D341Med (cell line): ENCODE measurements at regions not wholly inside any gene's neighbourhood (a gene's known extent, or its start where the extent isn't known, plus 50 kb on each side); places are given as distances from the start of the nearest gene placed in this dataset.
"Not testable (repeated sequence)": the region's sequence is repeated elsewhere in the genome, so short reads cannot be mapped to it uniquely, and the experiment has no call there.

Source experiments
- DNase-seq: peaks from one replicate; pipeline ENCODE4 v3.0.0; 2012; ENCODE audit warnings: low spot score

- no peak for DNase-seq
These were observed 57.0 kb downstream of the PCDH20 start for GRCh38 chr13:61358599-61358998.

- no peak for DNase-seq
These were observed 65.3 kb downstream of the PCDH20 start for GRCh38 chr13:61350341-61350740.

- DNase-seq: no peak
These were observed 76.5 kb downstream of the PCDH20 start for GRCh38 chr13:61339054-61339621.

GRCh38 chr13:61316647-61317046 is 99.0 kb downstream of the PCDH20 start:
- DNase-seq: peak; percentile 67

DNA sequence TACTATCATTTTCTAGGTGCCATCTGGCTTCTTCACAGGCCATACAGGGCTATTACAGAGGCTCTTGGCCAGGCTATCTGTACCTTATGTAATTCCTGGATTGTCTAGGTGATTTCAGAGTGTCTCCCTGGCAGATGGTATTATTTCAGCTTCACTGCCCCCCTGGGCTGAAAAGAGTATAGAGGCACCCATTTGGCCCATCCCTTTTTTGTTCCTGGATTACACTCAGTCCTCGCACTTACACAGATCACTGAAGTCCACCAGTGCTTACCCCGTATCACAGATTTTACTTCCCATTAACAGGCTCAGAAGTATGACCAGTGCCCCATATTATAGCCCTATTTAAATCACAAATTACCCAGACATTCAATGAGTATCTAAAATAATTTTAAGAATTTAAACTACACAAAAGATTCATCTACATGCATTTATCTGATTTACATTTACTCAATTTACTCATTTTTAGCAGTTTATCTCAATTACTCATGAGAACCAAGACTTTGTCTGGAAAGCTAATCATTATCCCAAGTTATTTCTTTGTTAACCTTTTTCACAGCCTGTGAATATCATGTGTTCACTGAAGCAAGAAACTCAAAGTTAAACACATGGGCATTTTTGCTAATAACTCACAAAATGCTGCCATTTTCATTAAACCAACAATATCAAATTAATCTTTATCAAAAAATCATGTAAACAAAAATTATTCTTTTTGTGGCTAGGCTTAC is 121.0 kb downstream of the PCDH20 start:
- peak; percentile 35 for DNase-seq

- DNase-seq: peak; percentile 70
These were observed 129.4 kb downstream of the PCDH20 start for GRCh38 chr13:61286148-61286745.

DNA sequence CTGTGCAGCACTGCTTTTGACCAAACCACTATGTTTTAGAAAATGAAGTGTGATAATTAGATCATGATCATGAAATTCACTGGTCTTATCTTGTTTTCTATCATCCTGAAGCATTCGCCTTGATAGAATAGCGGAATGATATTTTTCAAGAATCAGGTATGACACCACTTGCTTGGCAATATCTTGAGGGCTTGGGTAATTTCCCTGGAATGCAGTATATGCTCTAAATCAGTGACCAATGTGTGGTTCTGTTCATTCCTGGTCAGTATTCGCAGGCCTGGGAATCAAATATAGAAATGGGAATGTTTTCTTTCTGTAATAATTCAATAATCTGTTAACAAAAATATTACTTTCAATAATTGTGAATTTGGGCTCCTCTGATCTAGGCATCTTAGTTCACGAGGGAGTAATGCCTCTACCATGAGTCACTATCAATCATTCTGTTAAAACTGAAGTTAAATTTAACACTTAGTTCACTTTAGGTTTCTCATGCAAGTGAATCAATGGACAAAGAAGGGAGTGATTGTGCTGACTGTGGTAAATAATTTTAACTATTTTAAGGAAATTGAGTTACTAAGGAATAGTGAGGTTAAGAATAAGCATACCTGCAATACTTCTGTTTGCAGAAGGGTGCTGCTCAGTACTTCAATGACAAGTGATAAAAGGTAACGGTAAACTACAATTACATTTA is 137.9 kb downstream of the PCDH20 start:
- no peak for DNase-seq

GRCh38 chr13:61277088-61277487 is 138.6 kb downstream of the PCDH20 start:
- DNase-seq: no peak

GRCh38 chr13:61276401-61276800 is 139.2 kb downstream of the PCDH20 start:
- no peak for DNase-seq

GRCh38 chr13:61275736-61276135 is 139.9 kb downstream of the PCDH20 start:
- no peak for DNase-seq

GRCh38 chr13:61275251-61275650 is 140.4 kb downstream of the PCDH20 start:
- DNase-seq: no peak

DNA sequence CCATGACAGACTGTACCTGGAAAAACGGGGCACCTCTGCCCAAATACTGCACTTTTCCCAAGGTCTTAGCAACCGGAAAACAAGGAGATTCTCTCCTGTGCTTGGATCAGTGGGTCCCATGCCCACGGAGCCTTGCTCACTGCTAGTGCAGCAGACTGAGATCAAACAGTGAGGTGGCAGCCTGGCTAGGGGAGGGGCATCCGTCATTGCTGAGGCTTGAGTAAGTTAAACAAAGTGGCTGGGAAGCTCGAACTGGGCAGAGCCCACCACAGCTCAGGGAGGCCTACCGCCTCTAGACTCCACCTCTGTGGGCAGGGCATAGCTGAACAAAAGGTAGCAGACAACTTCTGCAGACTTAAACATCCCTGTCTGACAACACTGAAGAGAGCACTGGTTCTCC is 148.8 kb downstream of the PCDH20 start:
- not testable (repeated sequence) for DNase-seq

- DNase-seq: no peak
These were observed 153.7 kb downstream of the PCDH20 start for GRCh38 chr13:61261746-61262472.

DNA sequence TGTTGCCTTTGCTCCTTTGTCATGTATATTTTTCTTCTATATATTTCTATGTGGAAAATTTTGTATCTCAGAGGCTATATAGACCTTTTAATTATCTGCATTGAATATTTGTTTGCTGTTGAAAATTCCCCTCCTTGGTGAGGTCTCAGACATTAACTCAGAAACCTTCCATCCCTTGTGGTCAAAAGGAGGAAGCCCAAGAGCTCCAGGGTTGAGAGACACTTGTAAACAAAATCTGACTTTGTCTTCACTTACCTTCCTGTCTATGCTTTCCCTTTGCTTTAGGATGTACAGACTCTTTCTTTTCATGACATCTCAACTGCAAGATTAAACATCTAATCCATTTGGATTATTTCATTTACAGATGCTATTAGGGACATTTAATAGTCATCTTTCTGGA is 157.5 kb downstream of the PCDH20 start:
- DNase-seq: no peak

GRCh38 chr13:61255040-61255796 is 160.4 kb downstream of the PCDH20 start:
- DNase-seq: peak; percentile 33

- DNase-seq: no peak
These were observed 162.4 kb downstream of the PCDH20 start for GRCh38 chr13:61253105-61253877.

DNA sequence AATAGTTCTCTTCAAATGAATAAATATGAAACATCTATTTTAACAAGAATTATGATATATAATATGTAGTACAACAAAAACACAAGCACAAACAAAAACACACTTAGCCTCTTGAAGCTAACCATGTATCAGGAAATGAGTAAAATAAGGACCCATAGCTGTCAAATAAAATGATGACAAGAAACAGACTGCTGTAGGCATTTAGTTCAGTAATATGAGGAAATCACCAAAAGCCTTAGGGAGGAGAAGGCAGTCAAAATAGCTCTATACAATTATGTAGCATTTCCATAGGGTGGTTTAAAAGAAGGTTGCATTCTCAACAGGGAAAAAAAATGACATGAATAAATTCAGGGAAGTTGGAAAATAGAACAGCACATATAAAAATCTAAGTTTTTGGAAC is 163.4 kb downstream of the PCDH20 start:
- DNase-seq: no peak

DNA sequence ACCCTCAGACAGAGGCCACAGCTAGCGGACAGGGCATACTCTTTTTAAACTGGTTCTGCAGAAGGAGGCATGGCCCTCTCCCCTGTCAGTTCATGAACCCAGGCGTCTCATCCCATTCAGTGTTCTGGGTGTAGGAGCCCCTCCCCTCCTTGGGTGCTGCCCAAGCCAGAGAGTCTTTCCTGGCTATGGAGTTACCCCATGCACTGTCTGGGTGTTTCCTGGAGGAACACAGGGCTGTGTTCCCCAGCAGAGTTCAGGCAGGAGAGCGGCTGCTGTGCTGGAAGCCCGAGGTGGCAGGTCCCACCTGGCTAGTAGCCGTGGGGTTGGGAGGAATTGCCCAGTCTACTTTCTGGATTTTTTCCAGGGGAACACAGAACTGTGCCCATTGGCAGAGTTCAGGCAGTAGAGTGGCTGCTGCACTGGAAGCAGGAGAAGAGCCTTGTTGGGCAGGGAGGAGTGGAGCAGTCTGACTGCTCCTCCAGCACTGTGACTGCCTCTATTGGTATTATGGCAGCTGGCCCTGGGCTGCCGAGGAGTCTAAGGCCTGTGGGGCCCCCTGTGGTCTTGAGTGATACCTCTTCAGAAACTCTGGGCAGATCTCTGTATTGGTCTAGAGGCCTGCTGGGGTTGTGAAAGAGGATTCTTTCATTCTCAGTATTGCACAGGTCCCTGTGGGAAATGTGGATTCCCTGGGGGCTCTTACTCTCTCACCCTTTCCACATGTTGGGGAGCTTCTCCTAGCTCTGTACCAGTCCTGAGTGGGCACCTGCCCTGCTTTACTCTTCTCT is 168.3 kb downstream of the PCDH20 start:
- no peak for DNase-seq

- no peak for DNase-seq
These were observed 169.3 kb downstream of the PCDH20 start for GRCh38 chr13:61246351-61246750.

DNA sequence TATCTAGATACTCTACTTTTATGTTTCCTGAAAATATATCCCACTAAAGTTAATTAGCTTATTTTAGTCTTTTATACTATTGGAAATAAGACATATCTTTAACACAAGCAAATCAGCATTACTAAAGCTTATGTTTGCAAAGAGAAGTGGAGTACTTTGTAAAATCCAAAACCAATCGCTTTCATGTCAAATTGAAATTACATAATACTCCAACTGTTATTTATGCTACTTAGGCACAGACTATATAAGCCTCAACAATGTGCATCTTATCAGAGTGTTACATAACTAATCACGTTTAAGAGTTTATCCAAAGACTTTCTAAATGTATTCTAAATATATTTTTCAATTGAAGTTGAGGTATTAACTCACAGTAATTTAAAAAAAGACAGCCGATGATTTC is 200.0 kb downstream of the PCDH20 start:
- DNase-seq: no peak
